Embryonic facial prominence (tissue), 1 donor: ENCODE measurements at regions not wholly inside any gene's neighbourhood (a gene's known extent, or its start where the extent isn't known, plus 50 kb on each side); places are given as distances from the start of the nearest gene placed in this dataset.
"Not testable (repeated sequence)": the region's sequence is repeated elsewhere in the genome, so short reads cannot be mapped to it uniquely, and the experiment has no call there.

ENCODE experiments used
- DNase-seq: peaks from one replicate; pipeline ENCODE4 v3.0.0-alpha.2; 2016; ENCODE audit errors: extremely low spot score

DNA sequence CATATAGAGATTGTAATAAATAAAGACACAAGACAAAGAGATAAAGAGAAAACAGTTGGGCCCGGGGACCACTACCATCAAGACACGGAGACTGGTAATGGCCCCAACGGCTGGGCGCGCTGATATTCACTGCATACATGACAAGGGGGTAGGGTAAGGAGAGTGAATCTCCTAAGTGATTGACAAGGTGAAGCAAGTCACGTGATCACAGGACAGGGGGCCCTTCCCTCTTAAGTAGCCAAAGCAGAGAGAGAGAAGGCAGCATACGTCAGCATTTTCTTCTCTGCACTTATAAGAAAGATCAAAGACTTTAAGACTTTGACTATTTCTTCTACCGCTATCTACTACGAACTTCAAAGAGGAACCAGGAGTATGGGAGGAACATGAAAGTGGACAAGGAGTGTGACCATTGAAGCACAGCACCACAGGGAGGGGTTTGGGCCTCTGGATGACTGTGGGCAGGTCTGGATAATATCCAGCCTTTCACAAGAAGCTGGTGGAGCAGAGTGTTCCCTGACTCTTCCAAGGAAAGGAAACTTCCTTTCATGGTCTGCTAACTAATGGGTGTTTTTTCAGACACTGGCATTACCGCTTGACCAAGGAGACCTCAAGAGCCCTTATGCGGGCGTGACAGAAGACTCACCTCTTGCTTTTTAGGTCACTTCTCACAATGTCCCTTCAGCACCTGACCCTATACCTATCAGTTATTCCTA lies 75.6 kb downstream of the MRPL39 start:
- DNase-seq = not testable (repeated sequence)

DNA sequence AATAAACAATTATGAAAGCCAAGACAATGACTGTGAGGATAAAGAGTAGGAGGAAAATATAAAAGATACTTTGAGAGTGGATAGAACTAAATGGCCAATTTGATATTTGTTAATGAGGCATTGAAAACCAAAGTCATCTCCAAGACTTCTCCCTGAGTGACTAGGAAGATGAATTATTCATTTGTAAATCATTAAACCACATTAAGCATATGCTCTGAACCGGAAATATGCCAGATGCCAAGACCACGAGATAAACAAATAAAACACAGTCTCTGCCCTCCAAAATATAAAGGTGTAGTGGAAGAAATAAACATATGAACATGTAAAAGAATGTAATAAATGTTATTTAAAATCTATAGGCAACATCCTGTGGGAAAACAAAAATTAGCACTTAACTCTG lies 78.8 kb downstream of the MRPL39 start:
- DNase-seq = no peak

DNA sequence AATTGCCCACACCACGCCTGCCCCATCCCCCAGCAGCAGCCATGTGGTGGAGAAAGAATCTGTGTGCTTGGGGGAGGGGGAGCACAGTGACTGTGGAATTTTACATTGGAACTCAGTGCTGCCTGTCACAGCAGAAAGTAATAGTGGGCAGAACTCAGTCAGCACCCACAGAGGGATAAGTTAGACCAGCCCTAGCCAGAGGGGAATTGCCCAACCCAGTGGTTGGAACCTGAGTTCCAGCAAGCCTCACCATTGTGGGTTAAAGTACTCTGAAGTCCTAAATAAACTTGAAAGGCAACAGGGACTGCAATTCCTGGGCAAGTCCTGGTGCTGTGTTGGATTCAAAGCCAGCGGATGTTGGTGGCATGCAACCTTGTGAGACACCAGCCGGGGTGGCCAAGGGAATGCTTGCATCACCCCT lies 88.8 kb downstream of the MRPL39 start:
- DNase-seq = no peak

DNA sequence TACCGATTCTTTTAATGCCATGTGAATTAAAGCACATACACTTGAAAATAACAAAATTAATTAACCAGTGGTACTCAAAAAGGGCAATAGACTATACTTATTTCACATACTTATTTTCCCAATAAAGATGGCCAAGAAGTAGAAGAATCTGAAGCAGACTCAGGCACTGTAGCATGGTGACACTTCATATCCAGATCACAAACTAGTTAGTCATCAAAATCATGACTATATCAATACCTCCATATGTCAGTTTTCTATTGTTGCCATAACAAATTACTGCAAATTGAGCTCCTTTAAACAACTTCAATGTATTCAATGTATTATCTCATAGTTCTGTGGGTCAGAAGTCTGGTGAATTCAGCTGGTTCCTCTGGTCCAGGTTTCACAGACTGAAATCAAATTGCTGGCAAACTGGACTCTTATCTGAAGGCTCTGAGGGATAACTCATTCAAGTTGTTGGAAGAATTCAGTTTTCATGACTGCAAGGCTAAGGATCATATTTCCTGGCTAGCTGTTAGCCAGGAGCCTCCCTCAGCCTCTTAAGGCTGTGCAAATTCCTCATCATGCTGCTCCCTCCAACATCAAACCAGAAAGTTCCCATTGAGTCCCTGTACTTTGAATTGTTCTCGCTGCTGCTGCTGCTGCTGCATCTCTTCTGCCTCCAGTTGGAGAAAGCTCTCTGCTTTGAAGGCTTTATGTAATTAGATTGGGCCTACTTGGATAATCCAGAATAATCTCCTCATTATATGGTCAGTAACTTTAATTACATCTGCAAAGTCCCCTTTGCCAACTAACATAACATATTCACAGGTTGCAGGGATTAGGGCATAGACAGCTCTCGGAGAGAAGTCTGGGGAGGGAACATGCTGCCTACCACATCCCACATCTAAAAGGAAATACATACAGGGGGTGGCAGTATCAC lies 91.5 kb downstream of the MRPL39 start:
- no peak for DNase-seq

DNA sequence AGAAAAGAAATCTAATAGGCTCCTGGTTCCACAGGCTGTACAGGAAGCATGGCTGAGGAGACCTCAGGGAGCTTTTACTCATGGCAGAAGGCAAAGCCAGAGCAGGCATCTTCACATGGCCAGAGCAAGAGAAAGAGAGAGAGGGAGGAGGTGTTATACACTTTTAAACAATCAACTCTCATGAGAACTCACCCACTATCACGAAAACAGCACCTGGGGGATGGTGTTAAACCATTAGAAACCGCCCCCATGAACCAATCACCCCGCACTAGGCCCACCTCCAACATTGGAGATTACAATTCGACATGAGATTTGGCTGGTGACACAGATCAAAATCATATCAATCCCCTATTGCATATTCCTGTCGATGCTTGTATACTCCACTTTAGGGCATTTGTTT lies 93.5 kb downstream of the MRPL39 start:
- DNase-seq = no peak

DNA sequence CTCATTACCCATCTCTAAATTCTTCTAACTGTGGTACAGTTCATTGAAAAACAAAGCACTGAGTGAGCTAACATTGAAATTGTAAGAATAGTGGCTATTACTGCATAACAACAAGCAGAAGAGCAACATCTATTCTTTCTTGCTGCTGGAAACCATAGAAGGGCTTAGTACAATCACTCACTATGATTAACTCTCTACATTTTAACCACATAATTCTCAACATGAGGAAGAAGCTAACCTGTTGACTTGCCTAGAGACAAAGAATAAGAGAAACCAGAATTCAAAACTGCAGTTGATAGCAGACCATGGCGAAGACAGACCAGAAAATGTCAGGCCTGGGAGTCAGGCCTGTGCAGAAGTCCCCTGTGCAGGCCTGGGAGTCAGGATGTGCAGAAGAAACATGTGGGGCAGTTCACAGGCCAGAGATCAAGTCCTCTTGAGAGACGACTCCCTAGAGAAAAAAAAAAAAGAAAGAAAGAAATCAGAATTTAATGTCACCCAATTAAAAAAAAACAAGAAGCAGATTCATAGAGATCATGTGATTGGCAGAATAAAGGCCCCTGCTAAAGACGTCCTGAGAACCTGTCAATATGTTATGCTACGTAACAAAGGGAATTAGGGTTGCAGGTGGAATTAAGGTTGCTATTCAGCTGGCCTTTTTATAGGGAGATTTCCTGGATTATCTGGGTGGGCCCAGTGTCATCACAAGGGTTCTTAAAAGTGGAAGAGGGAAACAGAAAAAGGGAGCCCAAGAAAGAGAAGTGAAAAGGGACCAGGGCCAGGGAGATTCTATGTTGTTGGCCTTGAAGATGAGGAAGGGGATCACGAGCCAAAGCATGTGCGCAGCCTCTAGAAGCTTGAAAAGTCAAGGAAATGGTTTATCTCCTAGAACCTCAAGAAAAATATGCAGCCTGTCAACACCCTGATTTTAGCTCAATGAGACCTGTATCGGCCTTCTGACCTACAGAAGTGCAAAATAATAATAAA lies 94.9 kb downstream of the MRPL39 start:
- DNase-seq = no peak

DNA sequence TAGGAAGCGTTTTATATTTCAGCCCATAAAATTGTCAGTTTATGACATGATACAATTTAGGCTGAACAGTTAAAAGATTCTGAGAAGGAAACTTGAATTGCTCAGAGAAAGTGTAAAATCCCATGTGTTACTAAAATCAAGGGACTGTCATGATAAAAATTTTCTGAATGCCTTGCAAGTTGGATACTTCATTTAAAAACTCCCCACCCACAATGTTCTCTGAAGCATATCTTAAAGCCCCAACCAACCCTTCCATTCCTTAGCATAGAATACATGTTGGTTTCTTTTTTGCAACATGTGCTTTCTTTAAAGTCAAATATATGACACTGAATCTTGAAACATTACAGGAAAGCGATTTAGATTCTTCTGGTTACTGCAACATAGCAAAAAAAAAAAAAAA lies 97.4 kb downstream of the MRPL39 start:
- no peak for DNase-seq

DNA sequence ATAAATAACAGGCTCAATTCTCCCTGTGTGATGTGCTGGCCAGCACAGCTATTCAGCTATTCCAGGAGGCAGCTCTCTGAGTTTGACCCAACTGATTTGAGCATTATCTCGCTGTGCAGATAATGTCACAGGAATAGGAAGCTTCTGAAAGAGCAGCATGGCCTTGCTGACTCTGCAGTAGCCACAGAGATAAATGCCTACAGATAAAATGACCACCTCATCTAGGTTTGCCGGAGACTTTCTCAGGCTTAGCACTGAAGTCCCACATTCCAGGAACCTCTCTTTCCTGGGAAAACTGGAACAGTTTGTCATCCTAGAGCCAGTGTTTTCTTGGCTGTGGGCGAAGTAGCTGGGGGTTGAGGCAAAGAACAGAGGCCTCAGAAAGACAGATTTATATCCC lies 98.9 kb downstream of the MRPL39 start:
- DNase-seq = no peak

DNA sequence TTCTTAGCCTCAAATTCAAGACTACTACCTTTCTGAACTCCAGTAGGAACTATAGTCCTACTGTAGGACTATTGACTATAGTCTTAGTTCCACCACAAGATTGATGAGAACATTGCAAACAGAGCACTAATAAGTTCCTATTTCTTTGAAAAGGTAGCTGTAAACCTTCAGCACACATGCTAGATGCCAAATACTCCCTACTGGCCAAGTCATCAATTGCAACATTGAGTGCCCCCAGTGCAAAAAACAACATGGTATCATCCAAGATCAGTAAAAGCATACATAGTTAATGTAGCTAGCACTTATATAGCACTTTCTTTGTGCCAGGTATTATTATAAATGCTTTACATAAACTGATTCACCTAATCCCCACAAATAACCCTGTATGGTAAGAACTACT lies 99.8 kb downstream of the MRPL39 start:
- no peak for DNase-seq

DNA sequence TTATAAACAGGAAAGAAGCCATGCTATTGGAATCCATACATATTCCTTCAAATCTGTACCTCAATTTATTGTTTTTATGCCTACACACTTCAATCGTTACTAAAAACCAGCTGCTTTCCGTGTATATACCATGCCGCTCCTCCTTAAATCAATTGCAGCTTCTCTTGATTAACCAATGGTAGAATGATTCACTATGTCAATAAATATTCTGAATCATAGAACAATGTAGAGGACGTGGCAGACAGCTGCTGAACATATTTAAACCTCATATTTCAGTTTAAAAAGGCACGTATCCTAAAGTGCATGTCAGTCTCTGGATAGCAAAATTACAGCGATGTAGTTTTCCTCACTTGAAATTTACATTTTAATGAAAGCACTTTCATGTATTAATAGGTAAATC lies 100.4 kb downstream of the MRPL39 start:
- no peak for DNase-seq

DNA sequence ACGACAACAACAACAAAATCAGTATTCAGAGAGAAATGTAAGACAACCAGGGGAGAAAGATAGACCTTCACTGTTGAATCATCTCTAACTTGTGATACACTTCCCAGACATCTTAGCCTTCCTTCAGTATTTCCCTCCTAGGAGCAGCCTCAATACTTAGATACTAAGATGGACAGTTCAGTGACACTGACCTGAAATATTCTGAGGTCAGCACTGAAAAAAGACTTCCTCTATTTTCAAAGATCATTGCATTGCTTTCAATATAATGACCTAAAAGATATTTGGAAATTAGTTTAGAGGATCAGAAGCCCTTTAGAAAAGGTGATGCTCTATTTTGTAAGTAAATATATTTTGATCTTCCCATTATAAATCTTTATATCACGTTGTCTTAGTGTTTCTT lies 101.0 kb downstream of the MRPL39 start:
- DNase-seq = no peak

DNA sequence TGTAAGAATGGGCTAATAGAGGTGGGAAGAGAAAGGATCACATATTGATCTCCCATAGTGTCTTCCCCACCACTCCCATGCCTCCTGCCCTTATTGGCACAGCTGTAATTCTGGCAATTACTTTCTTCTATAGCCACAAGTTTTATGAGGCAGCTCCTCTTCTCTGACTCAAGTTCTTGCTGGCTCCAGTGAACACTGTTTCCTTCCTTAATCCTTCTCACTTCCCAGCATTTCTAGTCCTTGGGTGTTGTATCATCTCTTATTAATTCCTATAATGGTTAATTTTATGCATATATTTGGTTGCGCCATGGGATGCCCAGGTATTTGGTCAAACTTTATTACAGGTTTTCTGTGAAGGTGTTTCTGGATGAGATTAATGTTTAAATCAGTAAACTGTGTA lies 103.3 kb downstream of the MRPL39 start:
- no peak for DNase-seq

DNA sequence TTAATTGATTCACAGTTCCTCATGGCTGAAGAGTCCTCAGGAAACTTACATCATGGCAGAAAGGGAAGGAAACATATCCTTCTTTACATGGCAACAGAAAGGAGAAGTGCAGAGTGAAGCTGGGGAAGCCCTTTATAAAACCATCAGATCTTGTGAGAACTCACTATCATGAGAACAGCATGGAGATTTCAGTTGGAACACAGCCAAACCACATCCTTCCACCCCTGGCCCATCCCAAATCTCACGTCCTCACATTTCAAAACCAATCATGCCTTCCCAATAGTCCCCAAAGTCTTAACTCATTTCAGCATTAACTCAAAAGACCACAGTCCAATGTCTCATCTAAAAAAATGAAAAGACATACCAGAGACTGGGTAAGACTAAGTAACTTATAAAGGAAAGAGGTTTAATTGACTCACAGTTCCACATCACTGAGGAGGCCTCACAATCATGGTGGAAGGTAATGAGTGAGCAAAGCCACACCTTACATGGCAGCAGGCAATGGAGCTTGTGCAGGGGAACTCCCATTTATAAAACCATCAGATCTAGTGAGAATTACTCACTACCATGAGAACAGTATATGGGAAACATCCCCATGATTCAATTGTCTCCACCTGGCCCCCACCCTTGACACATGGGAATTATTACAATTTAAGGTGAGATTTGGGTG lies 105.2 kb downstream of the MRPL39 start:
- no peak for DNase-seq

DNA sequence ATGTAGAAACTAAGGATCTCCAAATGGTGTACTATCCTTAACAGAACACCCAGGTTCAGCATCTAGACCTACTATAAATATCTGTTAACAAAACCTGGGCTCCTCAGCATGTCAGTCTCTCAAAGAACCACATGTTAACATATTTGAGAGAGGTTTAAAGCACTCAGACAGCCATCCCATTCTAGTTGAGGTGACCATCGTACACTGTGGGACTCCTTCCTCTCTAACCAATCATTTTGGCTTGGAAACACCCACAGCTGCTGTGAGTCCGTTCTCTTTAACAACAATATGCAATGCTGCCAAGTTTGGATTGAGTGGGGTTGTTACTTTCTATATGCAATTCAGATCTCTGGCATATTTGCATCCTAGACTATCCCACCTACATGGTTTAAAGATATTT lies 105.8 kb downstream of the MRPL39 start:
- DNase-seq = no peak

DNA sequence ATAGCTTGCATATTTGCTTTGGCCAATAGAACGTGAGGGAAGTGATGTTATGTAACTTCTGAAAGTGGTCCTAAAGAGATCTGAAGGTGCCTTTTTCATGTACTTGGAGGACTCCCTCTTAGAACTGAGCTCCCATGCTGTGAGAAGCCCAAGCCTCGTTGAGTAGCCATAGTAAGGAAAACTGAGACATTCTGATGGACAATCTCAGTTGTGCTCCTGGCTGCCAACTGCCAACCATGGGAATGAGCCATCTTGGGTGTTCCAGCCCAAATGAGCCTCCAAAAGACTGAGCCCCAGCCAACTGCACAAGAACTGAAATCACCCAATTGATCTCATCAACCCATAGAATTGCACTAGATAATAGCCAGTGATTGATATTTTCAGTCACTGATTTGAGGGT lies 106.7 kb downstream of the MRPL39 start:
- no peak for DNase-seq

DNA sequence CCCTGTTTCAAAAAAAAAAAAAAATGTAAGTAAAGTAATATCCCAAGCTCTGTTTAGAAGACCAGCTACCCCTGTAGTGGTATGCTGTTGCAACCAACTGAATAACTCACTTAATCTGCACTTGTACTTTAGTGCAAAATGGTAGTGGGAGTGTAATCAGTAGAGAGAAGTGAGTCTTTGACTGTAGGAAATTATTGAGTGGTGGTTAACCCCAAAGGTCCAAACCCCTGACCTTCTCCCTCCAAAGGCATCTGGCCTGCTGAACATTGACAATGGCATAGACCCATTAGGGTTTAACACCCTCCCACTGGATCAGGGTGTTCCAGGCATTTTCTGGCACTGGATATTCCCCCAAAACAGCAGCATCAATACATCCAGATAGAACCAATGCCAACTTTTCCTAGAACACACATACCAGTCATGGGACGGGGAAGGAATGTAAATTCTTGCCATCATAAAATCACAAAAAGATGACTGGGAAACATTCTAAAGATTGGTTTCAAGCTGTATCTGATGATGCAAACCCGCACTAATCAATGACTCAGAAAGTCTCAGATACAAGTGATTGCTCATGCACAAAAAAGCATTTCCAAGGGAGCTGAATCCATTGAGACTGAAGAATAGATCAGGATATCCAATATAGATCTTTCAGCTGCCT lies 110.3 kb downstream of the MRPL39 start:
- DNase-seq = no peak

DNA sequence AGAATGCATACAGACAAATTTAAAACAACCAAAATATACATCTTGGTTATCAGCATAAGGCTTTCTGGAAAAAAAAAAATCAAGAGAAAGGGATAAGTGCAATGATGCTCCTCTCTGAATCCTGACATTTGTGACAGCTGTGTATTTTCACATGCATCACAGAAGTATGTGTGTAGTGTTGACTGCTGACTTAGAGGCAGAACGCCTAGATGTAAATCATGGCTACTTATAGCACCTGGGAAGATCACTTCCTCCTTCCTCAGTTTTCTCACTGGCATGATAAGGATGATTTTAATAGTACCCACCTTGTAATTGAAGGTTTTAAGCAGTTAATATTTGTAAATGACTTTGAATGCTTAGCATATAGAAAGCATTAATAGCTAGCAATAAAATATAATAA lies 112.5 kb downstream of the MRPL39 start:
- no peak for DNase-seq

DNA sequence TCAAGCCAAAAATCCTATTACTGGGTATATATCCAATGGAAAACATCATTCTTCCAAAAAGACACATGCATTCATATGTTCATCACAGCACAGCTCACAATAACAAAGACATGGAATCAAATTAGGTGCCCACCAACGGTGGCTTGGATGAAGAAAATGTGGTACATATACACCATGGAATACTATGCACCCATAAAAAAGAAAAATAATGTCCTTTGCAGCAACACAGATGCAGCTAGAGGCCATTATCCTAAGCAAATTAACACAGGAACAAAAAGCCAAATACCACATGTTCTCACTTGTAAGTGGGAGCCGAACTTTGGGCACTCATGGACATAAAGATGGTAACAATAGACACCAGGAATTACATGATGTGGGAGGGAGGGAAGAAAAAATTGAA lies 113.6 kb downstream of the MRPL39 start:
- DNase-seq = no peak

DNA sequence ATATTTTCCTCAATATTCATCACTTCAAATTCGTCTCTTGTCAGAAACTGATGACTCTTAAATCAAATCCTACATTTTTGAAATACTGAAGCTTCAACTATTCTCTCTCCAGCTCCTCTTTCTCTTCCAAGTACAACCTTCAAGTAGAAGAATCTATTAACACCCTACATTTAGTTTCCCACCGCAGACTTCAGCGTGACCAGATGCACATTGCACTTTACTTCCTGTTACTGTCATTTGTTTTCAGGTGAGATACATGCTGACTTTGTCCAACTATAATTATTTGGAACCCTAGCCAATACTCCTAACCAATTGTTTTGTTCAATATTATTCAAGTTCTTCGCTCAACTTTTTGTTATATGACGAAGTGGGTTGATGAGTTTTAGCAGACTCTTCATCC lies 116.0 kb downstream of the MRPL39 start:
- DNase-seq = no peak

DNA sequence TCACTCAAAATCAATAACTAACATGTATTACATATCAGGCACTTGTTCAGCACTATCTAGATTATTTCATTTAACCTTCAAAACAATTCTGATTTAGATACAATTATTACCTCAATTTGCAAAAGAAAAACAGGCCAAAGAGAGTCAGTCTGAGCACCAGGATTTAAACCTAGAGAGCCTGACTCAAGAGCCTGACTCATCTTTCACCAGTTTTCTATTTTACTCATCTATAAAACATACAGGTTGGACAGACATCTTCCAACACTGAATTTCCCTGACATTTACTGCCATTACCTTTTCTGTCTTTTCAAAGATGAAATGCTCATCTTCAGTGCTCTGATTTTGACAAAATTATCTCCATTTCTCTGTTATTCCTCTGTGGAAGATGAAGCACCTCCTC lies 116.5 kb downstream of the MRPL39 start:
- no peak for DNase-seq

DNA sequence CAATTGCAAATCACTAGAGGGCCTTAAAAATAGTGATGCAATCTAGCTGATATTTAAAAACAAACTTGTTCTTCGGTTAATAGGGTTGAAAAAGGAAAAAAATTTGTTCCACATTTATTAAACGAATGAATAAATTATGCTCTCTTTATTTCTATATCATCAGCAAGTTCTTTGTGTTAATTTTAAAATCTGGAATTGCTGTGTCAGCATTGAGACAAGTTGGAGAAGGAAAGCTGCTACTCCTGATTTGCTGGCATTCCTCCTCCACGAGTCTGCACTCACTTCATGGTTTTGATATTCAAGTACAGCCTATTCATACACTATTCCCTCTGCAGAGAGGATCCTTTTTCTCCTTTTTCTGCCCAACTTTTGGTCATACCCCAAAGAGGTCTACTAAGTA lies 117.6 kb downstream of the MRPL39 start:
- no peak for DNase-seq
